ENCODE measurements at regions not wholly inside any gene's neighbourhood (a gene's known extent, or its start where the extent isn't known, plus 50 kb on each side); places are given as distances from the start of the nearest gene placed in this dataset.

DNA sequence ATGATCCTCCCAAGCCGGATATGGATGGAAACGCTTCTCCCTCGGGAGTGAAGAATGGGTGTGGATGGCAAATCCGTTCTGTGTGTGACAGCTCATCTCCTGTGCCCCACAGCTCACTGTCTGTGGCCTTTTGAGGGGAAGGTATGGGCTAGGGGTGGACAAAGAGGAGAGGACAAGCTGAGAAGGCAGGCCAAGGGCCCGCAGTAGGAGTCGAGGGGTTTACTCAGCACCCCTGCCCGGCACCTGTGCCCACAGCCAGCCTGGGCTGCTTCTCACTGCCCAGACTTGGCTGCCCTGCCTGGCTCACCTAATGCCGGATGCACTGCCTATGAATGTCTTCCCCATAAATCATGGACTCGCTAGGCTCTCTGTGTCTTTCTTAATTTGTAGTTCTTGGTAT, 503.8 kb downstream of the TCERG1L start:
- Histone ChIP-seq H3K27me3 (no peaks in the 10 kb centered on the region), H3K36me3 (no peaks in the 10 kb centered on the region), H3K4me1 (ENCODE audit: control insufficient read depth in 1 of 2, insufficient read depth in 1 of 2, low read depth in 1 of 2, low read length in 1 of 2) (no peaks in the 10 kb centered on the region), H3K27ac (no peak overlapping the region), H3K4me3 (ENCODE audit: low read depth in 1 of 2, low read length in 1 of 2) (no peak overlapping the region), H3K9me3 (no peaks in the 10 kb centered on the region)
- TF ChIP-seq, protein P1, sequence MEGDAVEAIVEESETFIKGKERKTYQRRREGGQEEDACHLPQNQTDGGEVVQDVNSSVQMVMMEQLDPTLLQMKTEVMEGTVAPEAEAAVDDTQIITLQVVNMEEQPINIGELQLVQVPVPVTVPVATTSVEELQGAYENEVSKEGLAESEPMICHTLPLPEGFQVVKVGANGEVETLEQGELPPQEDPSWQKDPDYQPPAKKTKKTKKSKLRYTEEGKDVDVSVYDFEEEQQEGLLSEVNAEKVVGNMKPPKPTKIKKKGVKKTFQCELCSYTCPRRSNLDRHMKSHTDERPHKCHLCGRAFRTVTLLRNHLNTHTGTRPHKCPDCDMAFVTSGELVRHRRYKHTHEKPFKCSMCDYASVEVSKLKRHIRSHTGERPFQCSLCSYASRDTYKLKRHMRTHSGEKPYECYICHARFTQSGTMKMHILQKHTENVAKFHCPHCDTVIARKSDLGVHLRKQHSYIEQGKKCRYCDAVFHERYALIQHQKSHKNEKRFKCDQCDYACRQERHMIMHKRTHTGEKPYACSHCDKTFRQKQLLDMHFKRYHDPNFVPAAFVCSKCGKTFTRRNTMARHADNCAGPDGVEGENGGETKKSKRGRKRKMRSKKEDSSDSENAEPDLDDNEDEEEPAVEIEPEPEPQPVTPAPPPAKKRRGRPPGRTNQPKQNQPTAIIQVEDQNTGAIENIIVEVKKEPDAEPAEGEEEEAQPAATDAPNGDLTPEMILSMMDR (IDR thresholded peaks at IDR 0.05): no peak

DNA sequence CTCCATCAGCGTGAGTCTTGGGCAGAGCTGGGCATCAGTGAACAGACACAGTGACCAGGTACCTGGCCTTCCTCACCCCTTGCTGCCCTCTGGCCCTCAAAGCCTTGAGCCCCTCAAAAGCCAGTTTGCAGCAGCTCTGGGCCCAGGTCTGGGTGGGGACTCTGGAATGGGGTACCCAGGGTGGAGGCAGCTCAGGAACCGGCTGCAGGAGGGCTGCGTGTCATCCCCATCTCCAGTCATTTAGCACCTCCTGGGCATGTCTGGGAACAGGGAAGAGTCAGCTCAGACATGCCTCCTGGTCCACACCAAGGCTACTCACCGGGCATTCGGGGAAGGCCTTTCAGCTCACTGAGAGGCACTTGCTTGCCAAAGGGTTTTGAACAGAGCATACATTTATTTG, 503.3 kb downstream of the TCERG1L start:
- H3K36me3 ChIP-seq: no peaks in the 10 kb centered on the region
- H3K27ac ChIP-seq: no peak overlapping the region
- no peaks in the 10 kb centered on the region for H3K9me3 ChIP-seq
- H3K4me3 ChIP-seq (ENCODE audit: low read depth in 1 of 2, low read length in 1 of 2): no peak overlapping the region
- TF ChIP-seq, protein P1 (IDR thresholded peaks at IDR 0.05): no peak
- H3K27me3 ChIP-seq: no peaks in the 10 kb centered on the region
- no peaks in the 10 kb centered on the region for H3K4me1 ChIP-seq (ENCODE audit: control insufficient read depth in 1 of 2, insufficient read depth in 1 of 2, low read depth in 1 of 2, low read length in 1 of 2)

DNA sequence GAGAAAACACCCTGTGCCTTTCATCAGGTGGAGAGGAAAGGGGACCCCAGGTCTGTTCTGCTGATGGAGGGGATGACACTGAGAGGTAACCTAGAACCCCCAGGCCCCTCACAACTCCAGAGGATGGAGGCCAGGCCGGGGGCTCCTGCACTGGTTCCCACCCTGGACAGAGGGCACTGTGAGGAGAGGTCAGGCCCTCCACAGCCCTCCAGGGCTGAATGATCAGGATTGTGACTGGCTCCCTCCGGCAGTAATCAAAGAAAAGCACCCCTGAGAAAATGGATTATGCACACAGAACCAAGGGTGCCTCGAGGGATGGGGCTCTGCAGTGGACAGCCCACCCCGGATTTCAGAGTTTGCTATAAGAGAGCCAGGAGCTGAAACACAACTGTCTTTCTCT, 502.8 kb downstream of the TCERG1L start:
- TF ChIP-seq, protein P1 (IDR thresholded peaks at IDR 0.05): no peak
- Histone ChIP-seq H3K27me3 (no peaks in the 10 kb centered on the region), H3K36me3 (no peaks in the 10 kb centered on the region), H3K9me3 (no peaks in the 10 kb centered on the region), H3K27ac (no peak overlapping the region), H3K4me3 (ENCODE audit: low read depth in 1 of 2, low read length in 1 of 2) (no peak overlapping the region), H3K4me1 (ENCODE audit: control insufficient read depth in 1 of 2, insufficient read depth in 1 of 2, low read depth in 1 of 2, low read length in 1 of 2) (no peaks in the 10 kb centered on the region)

DNA sequence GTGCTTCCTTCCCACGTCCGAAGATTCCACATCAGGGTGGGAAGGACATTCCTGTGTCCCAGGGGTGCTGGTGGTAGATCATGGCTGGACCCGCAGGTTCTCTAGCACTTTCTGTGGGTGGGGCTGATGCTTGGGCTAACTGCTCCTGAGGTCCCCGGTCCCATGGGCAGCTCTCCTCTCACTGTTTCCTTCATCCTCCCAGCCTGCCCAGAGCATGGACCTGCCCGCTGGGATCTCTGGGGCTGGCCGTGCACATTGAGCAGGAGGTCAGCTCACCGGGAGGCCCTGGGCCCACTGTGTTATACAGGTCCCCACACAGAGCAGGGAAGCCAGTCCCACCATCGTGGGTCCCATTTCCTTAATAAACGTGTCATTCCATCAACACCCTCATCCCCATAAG, 502.3 kb downstream of the TCERG1L start:
- Histone ChIP-seq H3K27me3 (no peaks in the 10 kb centered on the region), H3K4me3 (ENCODE audit: low read depth in 1 of 2, low read length in 1 of 2) (no peak overlapping the region), H3K36me3 (no peaks in the 10 kb centered on the region), H3K9me3 (no peaks in the 10 kb centered on the region), H3K4me1 (ENCODE audit: control insufficient read depth in 1 of 2, insufficient read depth in 1 of 2, low read depth in 1 of 2, low read length in 1 of 2) (no peaks in the 10 kb centered on the region), H3K27ac (no peak overlapping the region)
- TF ChIP-seq, protein P1 (IDR thresholded peaks at IDR 0.05): no peak

DNA sequence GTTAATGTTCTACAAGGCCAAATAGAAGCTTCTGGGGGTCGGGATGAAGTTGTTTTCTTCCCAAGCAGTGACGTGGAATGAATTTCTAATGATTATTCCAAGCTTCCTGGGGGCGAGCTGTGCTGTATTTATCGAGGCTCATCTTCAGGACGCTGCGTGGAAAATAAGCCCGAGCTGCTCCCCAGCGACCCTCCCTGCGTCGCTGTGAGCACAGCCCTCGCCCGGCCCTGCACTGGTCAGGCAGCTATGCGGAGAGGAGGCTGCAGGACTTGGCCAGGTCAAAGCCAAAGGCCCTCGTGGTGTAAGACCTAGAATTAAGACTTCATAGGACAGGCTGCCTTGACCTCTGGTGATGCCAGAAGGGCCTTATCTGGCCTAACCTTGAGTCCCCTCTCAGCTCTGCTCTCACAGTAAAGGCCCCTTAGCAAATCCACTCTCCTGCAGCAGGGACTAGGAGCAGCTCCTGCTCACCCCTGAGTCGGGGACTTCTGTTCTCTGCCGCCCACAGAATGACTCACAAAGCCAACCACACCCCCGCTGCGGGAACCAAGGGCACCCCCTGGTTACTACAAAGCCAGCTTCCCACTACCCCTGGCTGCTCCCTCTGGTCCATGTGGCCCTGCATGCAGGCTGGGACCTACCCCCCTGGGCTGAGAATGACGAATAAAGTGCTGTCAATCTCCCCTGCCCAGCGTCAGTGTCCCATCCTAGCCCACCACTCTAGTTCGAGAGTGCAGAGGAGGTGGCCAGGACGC, 501.6 kb downstream of the TCERG1L start:
- TF ChIP-seq, protein P1 (IDR thresholded peaks at IDR 0.05): no peak
- Histone ChIP-seq H3K4me3 (ENCODE audit: low read depth in 1 of 2, low read length in 1 of 2) (no peak overlapping the region), H3K27ac (no peak overlapping the region), H3K9me3 (no peaks in the 10 kb centered on the region), H3K36me3 (no peaks in the 10 kb centered on the region), H3K27me3 (no peaks in the 10 kb centered on the region), H3K4me1 (ENCODE audit: control insufficient read depth in 1 of 2, insufficient read depth in 1 of 2, low read depth in 1 of 2, low read length in 1 of 2) (no peaks in the 10 kb centered on the region)
